ENCODE measurements at regions not wholly inside any gene's neighbourhood (a gene's known extent, or its start where the extent isn't known, plus 50 kb on each side); places are given as distances from the start of the nearest gene placed in this dataset.

GRCh38 chr11:15828215-15828853 is 528.0 kb downstream of the SOX6 start:
- no peaks in the 10 kb centered on the region for H3K9me3 ChIP-seq
- no peaks in the 10 kb centered on the region for H3K36me3 ChIP-seq
- no peaks in the 10 kb centered on the region for H3K27me3 ChIP-seq
- no peak overlapping the region for H3K4me3 ChIP-seq
- no peak for DNase-seq (ENCODE audit: low spot score in 2 of 2)
- H3K27ac ChIP-seq, result no peak overlapping the region
- no peaks in the 10 kb centered on the region for H3K4me1 ChIP-seq
- TF ChIP-seq CTCF (IDR thresholded peaks at IDR 0.05), result no peak
- intact Hi-C loops (cut with DNase I), result no loop called here

- no peaks in the 10 kb centered on the region for H3K9me3 ChIP-seq
- H3K27me3 ChIP-seq, result no peaks in the 10 kb centered on the region
- DNase-seq (ENCODE audit: low spot score in 2 of 2), result no peak
- no peak for TF ChIP-seq CTCF (IDR thresholded peaks at IDR 0.05)
- H3K27ac ChIP-seq, result no peak overlapping the region
- H3K4me3 ChIP-seq, result no peak overlapping the region
- H3K36me3 ChIP-seq, result no peaks in the 10 kb centered on the region
- no peaks in the 10 kb centered on the region for H3K4me1 ChIP-seq
- intact Hi-C loops (cut with DNase I), result no loop called here
These were observed 527.0 kb downstream of the SOX6 start for GRCh38 chr11:15829312-15829711.

- no peak for DNase-seq (ENCODE audit: low spot score in 2 of 2)
- Histone ChIP-seq H3K9me3 (no peaks in the 10 kb centered on the region), H3K4me1 (no peaks in the 10 kb centered on the region), H3K27me3 (no peaks in the 10 kb centered on the region), H3K36me3 (no peaks in the 10 kb centered on the region), H3K4me3 (no peak overlapping the region), H3K27ac (no peak overlapping the region)
- intact Hi-C loops (cut with DNase I), result no loop called here
- no peak for TF ChIP-seq CTCF (IDR thresholded peaks at IDR 0.05)
These were observed 525.5 kb downstream of the SOX6 start for GRCh38 chr11:15830741-15831428.

- no peak overlapping the region for H3K27ac ChIP-seq
- H3K27me3 ChIP-seq, result no peaks in the 10 kb centered on the region
- no peaks in the 10 kb centered on the region for H3K36me3 ChIP-seq
- H3K4me3 ChIP-seq, result no peak overlapping the region
- H3K9me3 ChIP-seq, result no peaks in the 10 kb centered on the region
- DNase-seq (ENCODE audit: low spot score in 2 of 2), result no peak
- H3K4me1 ChIP-seq, result no peaks in the 10 kb centered on the region
- intact Hi-C loops (cut with DNase I), result no loop called here
- no peak for TF ChIP-seq CTCF (IDR thresholded peaks at IDR 0.05)
These were observed 520.4 kb downstream of the SOX6 start for GRCh38 chr11:15835788-15836411.

- TF ChIP-seq CTCF (IDR thresholded peaks at IDR 0.05), result no peak
- Histone ChIP-seq H3K4me1 (no peaks in the 10 kb centered on the region), H3K9me3 (no peaks in the 10 kb centered on the region), H3K36me3 (no peaks in the 10 kb centered on the region), H3K27ac (no peak overlapping the region), H3K4me3 (no peak overlapping the region), H3K27me3 (no peaks in the 10 kb centered on the region)
- DNase-seq (ENCODE audit: low spot score in 2 of 2), result no peak
- intact Hi-C loops (cut with DNase I), result no loop called here
These were observed 519.6 kb downstream of the SOX6 start for GRCh38 chr11:15836795-15837194.

All from ascending aorta (tissue), 2 donors.